ENCODE measurements at regions not wholly inside any gene's neighbourhood (a gene's known extent, or its start where the extent isn't known, plus 50 kb on each side); places are given as distances from the start of the nearest gene placed in this dataset.

DNA sequence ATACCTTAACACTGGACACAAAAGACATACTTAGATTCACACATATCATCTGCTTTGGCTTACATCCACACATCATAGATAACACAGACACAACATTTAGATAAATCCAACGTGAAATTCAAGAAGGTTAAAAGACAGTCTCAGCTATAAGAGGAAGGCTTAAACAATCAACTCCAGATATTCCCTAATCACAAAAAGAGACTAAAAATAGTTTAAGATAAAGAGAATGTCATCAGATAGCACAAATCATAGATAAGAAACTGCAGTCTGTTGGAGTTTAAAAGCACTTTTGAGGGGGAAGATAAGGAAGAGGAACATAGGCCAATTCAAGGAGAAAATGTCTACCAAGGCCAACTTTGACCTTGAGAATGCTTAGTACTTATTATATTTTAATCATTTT, 504.8 kb downstream of the JRKL start:
- TF ChIP-seq CTCF (IDR thresholded peaks at IDR 0.05) (no peak), POLR2A (IDR thresholded peaks at IDR 0.05) (no peak)
